Endothelial cell of umbilical vein (primary cell): ENCODE measurements at regions not wholly inside any gene's neighbourhood (a gene's known extent, or its start where the extent isn't known, plus 50 kb on each side); places are given as distances from the start of the nearest gene placed in this dataset.

Source experiments
- BruUV-seq: library from RNA; stranded (reverse); fragments of 400-500 nt; replicated peaks from 2 replicates; lab custom pipeline; 2021; lab: Mats Ljungman, UMichigan
- CTCF ChIA-PET: fragments of 300-600, 350-600 bp; sonication (Branson Sonifier 250); formaldehyde crosslinking; loops from one replicate; lab custom pipeline; 2021; ENCODE audit warnings: antibody characterized with exemption, inconsistent platforms; lab: Charles Lee
- POLR2A ChIA-PET: fragments of 300-600, 350-600 bp; sonication (Branson Sonifier 250); formaldehyde crosslinking; loops from one replicate; lab custom pipeline; 2021; ENCODE audit warnings: antibody characterized with exemption, inconsistent platforms; lab: Charles Lee
- DNase-seq: peaks from one replicate; pipeline ENCODE4 v3.0.0-alpha.2; 2011; ENCODE audit warnings: low read depth, low spot score
- FAIRE-seq: peaks from 2 replicates; lab custom pipeline; 2011; peaks lifted over from hg19 to GRCh38; lab: Jason Lieb, UNC
- H2AFZ ChIP-seq: 2 replicates; pipeline ENCODE4 v1.6.0; 2012; ENCODE audit warnings: low read depth, low read length, control low read depth, inconsistent platforms
- H3K27ac ChIP-seq: 2 replicates; pipeline ENCODE4 v1.5.1; 2011; ENCODE audit warnings: low read depth, mild to moderate bottlenecking, control low read depth, low read length, moderate library complexity; ENCODE audit not compliant: insufficient read depth
- H3K27me3 ChIP-seq, 2 experiments: 2 replicates each; pipeline versions ENCODE4 v1.6.0 to v1.6.1; 2011; ENCODE audit warnings: low read length in 2 of 2, mixed read lengths in 1 of 2; ENCODE audit not compliant: control insufficient read depth in 2 of 2, insufficient read depth in 2 of 2
- H3K36me3 ChIP-seq, 2 experiments: 2 replicates in 1 of 2; 3 replicates in 1 of 2; pipeline ENCODE4 v1.5.1; 2011; ENCODE audit warnings: low read length in 2 of 2, mild to moderate bottlenecking in 1 of 2, moderate library complexity in 1 of 2; ENCODE audit not compliant: control insufficient read depth in 2 of 2, insufficient read depth in 2 of 2; ENCODE audit errors: extremely low read depth in 1 of 2
- H3K4me1 ChIP-seq: 3 replicates; pipeline ENCODE4 v1.5.1; 2011; ENCODE audit warnings: mild to moderate bottlenecking, low read length; ENCODE audit not compliant: control insufficient read depth, insufficient read depth; ENCODE audit errors: extremely low read depth
- H3K4me2 ChIP-seq: 2 replicates; pipeline ENCODE4 v1.6.1; 2011; ENCODE audit warnings: low read length, control low read depth, mixed read lengths; ENCODE audit not compliant: insufficient read depth
- H3K4me3 ChIP-seq, 3 experiments: fragments of 200-600 bp in 1 of 3; sonication (generic), shearing (Covaris generic) in 1 of 3; replicated peaks in 1 of 3; 2 replicates each; pipeline ENCODE4 v1.5.1; 2011 to 2016; ENCODE audit warnings: control low read depth in 3 of 3, low read length in 3 of 3, mild to moderate bottlenecking in 2 of 3, inconsistent platforms in 1 of 3, low read depth in 1 of 3, moderate library complexity in 1 of 3; ENCODE audit not compliant: insufficient read depth in 1 of 3
- H3K79me2 ChIP-seq: 2 replicates; pipeline ENCODE4 v1.6.0; 2012; ENCODE audit warnings: low read length, inconsistent platforms; ENCODE audit not compliant: control insufficient read depth, insufficient read depth
- H3K9ac ChIP-seq: replicated peaks from 2 replicates; pipeline ENCODE3; 2011; ENCODE audit warnings: low read length, control low read depth; ENCODE audit not compliant: insufficient read depth; ENCODE audit errors: extremely low read depth
- H3K9me1 ChIP-seq: replicated peaks from 3 replicates; pipeline ENCODE4 v1.6.0; 2011; ENCODE audit warnings: mild to moderate bottlenecking, low read length; ENCODE audit not compliant: control insufficient read depth, insufficient read depth; ENCODE audit errors: extremely low read depth
- H3K9me3 ChIP-seq: replicated peaks from 2 replicates; pipeline ENCODE4 v1.5.1; 2012; ENCODE audit warnings: low read length, inconsistent platforms; ENCODE audit not compliant: control insufficient read depth, insufficient read depth
- H4K20me1 ChIP-seq: replicated peaks from 2 replicates; pipeline ENCODE3; 2011; ENCODE audit warnings: mild to moderate bottlenecking, low read length; ENCODE audit not compliant: control insufficient read depth, insufficient read depth; ENCODE audit errors: extremely low read depth
- CTCF ChIP-seq, 2 donors: IDR thresholded peaks; 1 replicate in 1 of 2; 2 replicates in 1 of 2; pipeline ENCODE4 v1.5.1; 2011; ENCODE audit warnings: low read length in 2 of 2, mild to moderate bottlenecking in 2 of 2, moderate library complexity in 2 of 2, control low read depth in 1 of 2, inconsistent platforms in 1 of 2, low read depth in 1 of 2; ENCODE audit not compliant: insufficient read depth in 1 of 2; ENCODE audit errors: extremely low read depth in 1 of 2
- EZH2 ChIP-seq: IDR thresholded peaks from 2 replicates; pipeline ENCODE4 v1.6.1; 2012; ENCODE audit warnings: borderline replicate concordance, low read depth, mild to moderate bottlenecking, moderate library complexity, low read length, inconsistent platforms; ENCODE audit not compliant: severe bottlenecking
- FOS ChIP-seq: IDR thresholded peaks from 2 replicates; pipeline ENCODE4 v1.6.1; 2011; ENCODE audit warnings: mild to moderate bottlenecking, low read length, moderate library complexity, borderline replicate concordance; ENCODE audit not compliant: insufficient read depth
- GATA2 ChIP-seq: IDR thresholded peaks from 2 replicates; pipeline ENCODE4 v1.7.0; 2011; ENCODE audit warnings: low read depth, mild to moderate bottlenecking, moderate library complexity, mixed read lengths, low read length; ENCODE audit not compliant: insufficient read length, insufficient read depth
- JUN ChIP-seq: IDR thresholded peaks from 2 replicates; pipeline ENCODE4 v1.6.1; 2011; ENCODE audit warnings: borderline replicate concordance, low read depth; ENCODE audit not compliant: insufficient read length, insufficient read depth
- MYC ChIP-seq: IDR thresholded peaks from one replicate; pipeline ENCODE4 v1.6.1; 2011; ENCODE audit warnings: mild to moderate bottlenecking, low read depth, low read length
- POLR2A ChIP-seq: IDR thresholded peaks from 2 replicates; pipeline ENCODE4 v1.6.1; 2012; ENCODE audit warnings: low read depth, mild to moderate bottlenecking, control low read depth, low read length
- POLR2AphosphoS5 ChIP-seq: IDR thresholded peaks from 2 replicates; pipeline ENCODE4 v1.6.1; 2012; ENCODE audit warnings: low read depth, mild to moderate bottlenecking, control low read depth, low read length, moderate library complexity; ENCODE audit not compliant: insufficient read depth
- dilution Hi-C: fragments of 300-500 bp; cut with MboI; formaldehyde crosslinking; loops from one replicate; pipeline ENCODE4 v1.15.0; 2019; ENCODE audit warnings: low sequenced_read_pairs; ENCODE audit not compliant: extremely low pct_ligation_motif_present
- intact Hi-C: fragments of 100-400 bp; cut with micrococcal nuclease; formaldehyde crosslinking; loops from one replicate; pipeline ENCODE4 v1.10.0; 2022
- TF ChIP-seq, protein P1 (sequence below): IDR thresholded peaks from 2 replicates; pipeline ENCODE4 v1.6.1; 2011; ENCODE audit not compliant: insufficient read depth, insufficient read length

GRCh38 chr21:29419422-29419821 is 120.7 kb downstream of the BACH1 start:
- no peaks in the 10 kb centered on the region for H3K27me3 ChIP-seq
- no peaks in the 10 kb centered on the region for H3K9me3 ChIP-seq
- no peak for TF ChIP-seq MYC
- no peak for TF ChIP-seq EZH2
- TF ChIP-seq JUN = no peak
- TF ChIP-seq GATA2 = no peak
- TF ChIP-seq, protein P1, sequence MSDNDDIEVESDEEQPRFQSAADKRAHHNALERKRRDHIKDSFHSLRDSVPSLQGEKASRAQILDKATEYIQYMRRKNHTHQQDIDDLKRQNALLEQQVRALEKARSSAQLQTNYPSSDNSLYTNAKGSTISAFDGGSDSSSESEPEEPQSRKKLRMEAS = no peak
- TF ChIP-seq FOS = no peak
- no peak for TF ChIP-seq POLR2AphosphoS5
- TF ChIP-seq CTCF (IDR thresholded peaks at IDR 0.05; ENCODE audit: extremely low read depth in 1 of 2, insufficient read depth in 1 of 2, low read depth in 1 of 2, low read length in 2 of 2) = no peak
- no peak for TF ChIP-seq POLR2A
- FAIRE-seq (no peak), DNase-seq (no peak)
- ChIA-PET POLR2A (no interaction called here), CTCF (no interaction called here)
- no peaks in the 10 kb centered on the region for H3K9me1 ChIP-seq
- H3K79me2 ChIP-seq = no peaks in the 10 kb centered on the region
- no peak overlapping the region for H3K4me2 ChIP-seq
- H3K9ac ChIP-seq = no peak overlapping the region
- H3K4me1 ChIP-seq = no peaks in the 10 kb centered on the region
- dilution Hi-C loops = no loop called here
- H2AFZ ChIP-seq = no peak overlapping the region
- H3K36me3 ChIP-seq = no peaks in the 10 kb centered on the region
- no peak overlapping the region for H3K4me3 ChIP-seq
- H3K27ac ChIP-seq = no peak overlapping the region
- H4K20me1 ChIP-seq = no peaks in the 10 kb centered on the region
- intact Hi-C loops = no loop called here
- BruUV-seq = no TSS peak
